Activated CD4-positive, alpha-beta T cell treated with anti-CD3 and anti-CD28 coated beads for 36 hours (primary cell): ENCODE measurements at regions not wholly inside any gene's neighbourhood (a gene's known extent, or its start where the extent isn't known, plus 50 kb on each side); places are given as distances from the start of the nearest gene placed in this dataset.

Source experiments
- ATAC-seq: fragments of 200-7000 bp; cut with Tn5 transposase; one replicate; pipeline ENCODE4 v1.10.0; 2021; ENCODE audit warnings: mild to moderate bottlenecking, moderate library complexity
- CTCF ChIA-PET: fragments of 350-600 bp; sonication (Branson Sonifier 250); formaldehyde crosslinking; loops from one replicate; lab custom pipeline; 2021; ENCODE audit warnings: antibody characterized with exemption; lab: Charles Lee
- POLR2A ChIA-PET: fragments of 350-600 bp; sonication (Branson Sonifier 250); formaldehyde crosslinking; loops from one replicate; lab custom pipeline; 2021; ENCODE audit warnings: antibody characterized with exemption, inconsistent platforms; lab: Charles Lee
- DNase-seq: peaks from one replicate; pipeline ENCODE4 v3.0.0-alpha.2; 2020
- H3K27ac Mint-ChIP-seq: one replicate; pipeline ENCODE4 v1.8.0; 2021; ENCODE audit warnings: mixed read lengths
- H3K27me3 Mint-ChIP-seq: one replicate; pipeline ENCODE4 v1.8.0; 2021; ENCODE audit warnings: mixed read lengths
- H3K36me3 Mint-ChIP-seq: one replicate; pipeline ENCODE4 v1.8.0; 2021; ENCODE audit warnings: low read depth, mixed read lengths
- H3K4me1 Mint-ChIP-seq: one replicate; pipeline ENCODE4 v1.8.0; 2021; ENCODE audit warnings: mixed read lengths
- H3K4me3 Mint-ChIP-seq: one replicate; pipeline ENCODE4 v1.8.0; 2021; ENCODE audit warnings: mild to moderate bottlenecking, moderate library complexity, mixed read lengths
- H3K9me3 Mint-ChIP-seq: one replicate; pipeline ENCODE4 v1.8.0; 2021; ENCODE audit warnings: low read depth, mixed read lengths
- intact Hi-C, 2 experiments: fragments of 100-400 bp; cut with DNase I in 1 of 2; cut with micrococcal nuclease in 1 of 2; formaldehyde crosslinking; loops; one replicate each; pipeline versions ENCODE4 v1.14.2 to v1.15.1; 2022 to 2024; cut with DNase I, micrococcal nuclease

- Mint-ChIP-seq H3K27ac (no peak overlapping the region), H3K9me3 (peaks cover 2% of the 10 kb centered on the region), H3K4me3 (no peak overlapping the region), H3K36me3 (no peaks in the 10 kb centered on the region), H3K27me3 (peaks cover 3% of the 10 kb centered on the region), H3K4me1 (no peaks in the 10 kb centered on the region)
- DNase-seq (no peak), ATAC-seq (no peak)
- POLR2A ChIA-PET, result no interaction called here
- CTCF ChIA-PET, result no interaction called here
- intact Hi-C loops, result no loop called here
Observed at GRCh38 chr20:10854976-10855375, 181.2 kb upstream of the JAG1 start.

GRCh38 chr20:10855778-10856177, 182.0 kb upstream of the JAG1 start:
- ATAC-seq, result no peak
- ChIA-PET POLR2A (no interaction called here), CTCF (no interaction called here)
- Mint-ChIP-seq H3K4me3 (no peak overlapping the region), H3K27me3 (peaks cover 3% of the 10 kb centered on the region), H3K4me1 (no peaks in the 10 kb centered on the region), H3K36me3 (no peaks in the 10 kb centered on the region), H3K9me3 (peaks cover 2% of the 10 kb centered on the region), H3K27ac (no peak overlapping the region)
- intact Hi-C loops, result no loop called here
- DNase-seq, result no peak

- DNase-seq (no peak), ATAC-seq (no peak)
- Mint-ChIP-seq H3K36me3 (no peaks in the 10 kb centered on the region), H3K4me3 (no peak overlapping the region), H3K27ac (no peak overlapping the region), H3K9me3 (peaks cover 2% of the 10 kb centered on the region), H3K4me1 (no peaks in the 10 kb centered on the region), H3K27me3 (peaks cover 3% of the 10 kb centered on the region)
- intact Hi-C loops, result no loop called here
- CTCF ChIA-PET, result no interaction called here
- POLR2A ChIA-PET, result no interaction called here
Observed at GRCh38 chr20:10856237-10857015, 182.6 kb upstream of the JAG1 start.

GRCh38 chr20:10857352-10858070, 183.7 kb upstream of the JAG1 start:
- intact Hi-C loops, result no loop called here
- Mint-ChIP-seq H3K36me3 (no peaks in the 10 kb centered on the region), H3K4me3 (no peak overlapping the region), H3K4me1 (no peaks in the 10 kb centered on the region), H3K27ac (no peak overlapping the region), H3K27me3 (peaks cover 3% of the 10 kb centered on the region), H3K9me3 (peaks cover 2% of the 10 kb centered on the region)
- ATAC-seq (no peak), DNase-seq (no peak)
- POLR2A ChIA-PET, result no interaction called here
- CTCF ChIA-PET, result interaction anchor here (0.6 kb wide), 1 partner anchor 684 kb away, joined by 3 read pairs; no protein-coding TSS in a partner anchor

- CTCF ChIA-PET, result no interaction called here
- Mint-ChIP-seq H3K27ac (no peak overlapping the region), H3K27me3 (no peaks in the 10 kb centered on the region), H3K36me3 (no peaks in the 10 kb centered on the region), H3K4me1 (no peaks in the 10 kb centered on the region), H3K4me3 (no peak overlapping the region), H3K9me3 (no peaks in the 10 kb centered on the region)
- intact Hi-C loops, result no loop called here
- DNase-seq, result no peak
- no peak for ATAC-seq
- POLR2A ChIA-PET, result no interaction called here
Observed at GRCh38 chr20:10861090-10861489, 187.3 kb upstream of the JAG1 start.

DNA sequence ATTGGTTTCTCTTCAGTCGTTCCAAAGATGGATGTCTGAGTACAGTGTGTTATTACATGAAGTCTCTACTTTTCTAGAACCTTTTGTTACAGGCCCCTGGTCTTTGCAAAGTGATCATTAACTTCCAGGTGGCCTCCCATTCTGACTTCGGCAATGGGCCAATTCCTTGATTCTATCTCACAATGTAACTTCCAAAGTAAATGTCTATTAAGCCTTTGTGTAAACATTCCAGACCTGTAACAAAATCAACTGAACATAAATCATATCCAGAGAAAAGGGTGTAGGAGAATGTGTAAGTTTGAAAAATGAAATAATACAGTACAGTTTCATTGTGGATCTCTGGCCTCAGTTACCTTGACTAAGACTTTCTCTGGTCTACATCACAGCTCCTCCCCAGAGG, 187.8 kb upstream of the JAG1 start:
- ChIA-PET POLR2A (no interaction called here), CTCF (no interaction called here)
- Mint-ChIP-seq H3K4me1 (no peaks in the 10 kb centered on the region), H3K9me3 (no peaks in the 10 kb centered on the region), H3K4me3 (no peak overlapping the region), H3K36me3 (no peaks in the 10 kb centered on the region), H3K27ac (no peak overlapping the region), H3K27me3 (no peaks in the 10 kb centered on the region)
- intact Hi-C loops, result no loop called here
- no peak for ATAC-seq
- DNase-seq, result no peak

DNA sequence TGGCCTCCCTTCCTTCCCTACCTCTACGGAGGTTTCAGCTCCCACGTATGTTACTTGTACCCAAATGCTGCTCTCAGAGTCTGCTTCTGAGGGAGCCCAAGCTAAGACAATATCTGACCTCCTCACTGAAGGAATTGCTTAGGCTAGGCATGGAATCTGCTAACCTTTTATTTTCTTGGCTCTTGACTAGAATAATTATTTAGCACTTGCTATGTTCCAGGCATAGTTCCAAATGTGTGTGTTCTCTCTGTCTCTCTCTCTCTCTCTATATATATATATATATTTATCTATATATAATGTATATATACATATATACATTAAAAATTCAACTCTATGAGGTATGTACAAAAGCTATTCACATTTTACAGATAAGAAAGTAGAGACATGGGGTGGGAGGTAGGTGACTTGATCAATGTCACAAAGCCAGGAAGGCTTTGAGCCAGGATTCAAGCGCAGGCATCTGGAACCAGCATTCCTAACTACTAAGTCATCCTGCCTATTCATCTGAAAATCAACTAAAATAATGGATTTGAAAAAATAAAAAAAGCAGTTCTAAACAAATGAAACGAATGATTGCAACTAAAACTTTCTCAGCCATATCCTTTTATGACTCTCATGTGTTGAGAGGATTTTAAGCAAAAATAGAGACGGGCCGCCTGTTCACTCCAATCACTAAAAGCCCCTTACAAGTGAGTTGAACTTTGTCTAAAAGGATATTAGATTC, 189.7 kb upstream of the JAG1 start:
- H3K27me3 Mint-ChIP-seq, result no peaks in the 10 kb centered on the region
- intact Hi-C loops, result no loop called here
- ChIA-PET POLR2A (no interaction called here), CTCF (no interaction called here)
- no peaks in the 10 kb centered on the region for H3K36me3 Mint-ChIP-seq
- H3K9me3 Mint-ChIP-seq, result no peaks in the 10 kb centered on the region
- ATAC-seq, result no peak
- no peak for DNase-seq
- no peaks in the 10 kb centered on the region for H3K4me1 Mint-ChIP-seq
- H3K4me3 Mint-ChIP-seq, result no peak overlapping the region
- H3K27ac Mint-ChIP-seq, result no peak overlapping the region

GRCh38 chr20:10864076-10864672, 190.4 kb upstream of the JAG1 start:
- DNase-seq (no peak), ATAC-seq (no peak)
- ChIA-PET POLR2A (no interaction called here), CTCF (no interaction called here)
- no peaks in the 10 kb centered on the region for H3K9me3 Mint-ChIP-seq
- intact Hi-C loops, result no loop called here
- no peaks in the 10 kb centered on the region for H3K4me1 Mint-ChIP-seq
- no peaks in the 10 kb centered on the region for H3K27me3 Mint-ChIP-seq
- H3K4me3 Mint-ChIP-seq, result no peak overlapping the region
- no peak overlapping the region for H3K27ac Mint-ChIP-seq
- no peaks in the 10 kb centered on the region for H3K36me3 Mint-ChIP-seq

DNA sequence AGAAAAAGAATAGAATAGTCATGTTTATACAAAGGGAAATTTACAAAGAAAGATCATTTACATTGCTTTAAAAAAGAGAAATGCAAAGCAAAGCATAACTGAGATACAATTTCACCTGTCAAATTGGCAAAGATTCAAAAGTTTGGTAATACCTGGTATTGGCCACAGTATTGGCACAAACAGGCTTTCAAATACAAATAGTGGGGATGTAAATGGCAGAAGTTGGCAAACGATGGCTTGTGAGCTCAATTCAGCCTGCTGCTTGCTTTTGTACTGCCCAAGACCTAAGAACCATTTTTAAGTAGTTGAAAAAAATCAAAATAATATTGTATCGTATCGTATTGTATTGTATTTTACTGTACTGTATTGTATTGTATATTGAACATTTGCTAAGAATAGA, 194.5 kb upstream of the JAG1 start:
- H3K4me3 Mint-ChIP-seq, result no peak overlapping the region

DNA sequence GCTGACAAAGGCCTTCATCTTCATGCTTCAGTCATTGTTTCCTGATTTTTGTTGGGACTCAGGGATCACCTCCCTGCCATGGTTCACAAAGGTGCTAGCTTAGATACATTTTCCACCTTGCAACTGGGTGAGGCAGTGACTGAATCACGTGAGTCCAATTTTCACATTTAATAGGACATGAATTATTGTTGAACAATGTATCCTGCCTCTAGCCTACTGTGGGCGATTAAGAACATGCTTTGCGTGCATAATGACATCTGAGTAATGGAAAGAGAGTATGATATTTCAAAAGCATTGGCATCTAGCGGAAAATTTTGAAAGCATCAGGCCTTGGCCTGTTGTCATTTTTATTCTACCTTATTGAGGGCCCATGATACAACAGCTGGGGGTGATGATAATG, 199.2 kb upstream of the JAG1 start:
- ChIA-PET POLR2A (no interaction called here), CTCF (no interaction called here)
- intact Hi-C loops, result no loop called here
- H3K27me3 Mint-ChIP-seq, result no peaks in the 10 kb centered on the region
- H3K4me1 Mint-ChIP-seq, result no peaks in the 10 kb centered on the region
- no peak overlapping the region for H3K27ac Mint-ChIP-seq
- no peak for DNase-seq
- ATAC-seq, result no peak
- H3K4me3 Mint-ChIP-seq, result no peak overlapping the region
- no peaks in the 10 kb centered on the region for H3K36me3 Mint-ChIP-seq
- peaks cover 5% of the 10 kb centered on the region for H3K9me3 Mint-ChIP-seq

More for the DNA sequence above, 194.5 kb upstream of the JAG1 start:
- Mint-ChIP-seq H3K27ac (no peak overlapping the region), H3K9me3 (no peaks in the 10 kb centered on the region), H3K27me3 (no peaks in the 10 kb centered on the region), H3K36me3 (no peaks in the 10 kb centered on the region), H3K4me1 (no peaks in the 10 kb centered on the region)
- ChIA-PET POLR2A (no interaction called here), CTCF (no interaction called here)
- ATAC-seq, result no peak
- DNase-seq, result no peak
- intact Hi-C loops, result no loop called here

DNA sequence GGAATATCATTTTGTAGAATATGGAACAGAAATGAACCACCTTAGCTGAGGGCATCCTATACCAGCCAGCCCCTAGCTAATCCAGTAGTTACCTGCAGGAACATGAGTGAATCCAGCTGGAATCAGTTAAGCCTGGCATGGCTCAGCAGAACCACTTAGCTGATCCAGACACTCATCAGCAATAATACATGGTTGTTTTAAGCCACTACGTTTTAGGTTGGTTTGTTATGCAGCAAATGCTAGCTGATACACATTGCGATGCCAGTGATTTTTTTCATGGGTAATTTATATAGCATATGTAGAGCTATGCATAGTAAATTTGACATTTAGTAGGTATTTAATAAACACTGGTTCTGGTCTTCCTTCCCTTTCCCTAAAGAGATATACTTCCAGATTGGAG, 201.9 kb upstream of the JAG1 start:
- Mint-ChIP-seq H3K4me3 (no peak overlapping the region), H3K36me3 (no peaks in the 10 kb centered on the region), H3K4me1 (no peaks in the 10 kb centered on the region), H3K27me3 (no peaks in the 10 kb centered on the region), H3K9me3 (peaks cover 5% of the 10 kb centered on the region), H3K27ac (no peak overlapping the region)
- DNase-seq (no peak), ATAC-seq (no peak)
- intact Hi-C loops, result no loop called here
- ChIA-PET CTCF (no interaction called here), POLR2A (no interaction called here)
